GM12872 (cell line): ENCODE measurements at regions not wholly inside any gene's neighbourhood (a gene's known extent, or its start where the extent isn't known, plus 50 kb on each side); places are given as distances from the start of the nearest gene placed in this dataset.

Experiments used
- CTCF ChIP-seq: IDR thresholded peaks from 3 replicates; pipeline ENCODE4 v1.5.1; 2011; ENCODE audit warnings: low read depth, mild to moderate bottlenecking, low read length, moderate library complexity; ENCODE audit not compliant: insufficient read depth

DNA sequence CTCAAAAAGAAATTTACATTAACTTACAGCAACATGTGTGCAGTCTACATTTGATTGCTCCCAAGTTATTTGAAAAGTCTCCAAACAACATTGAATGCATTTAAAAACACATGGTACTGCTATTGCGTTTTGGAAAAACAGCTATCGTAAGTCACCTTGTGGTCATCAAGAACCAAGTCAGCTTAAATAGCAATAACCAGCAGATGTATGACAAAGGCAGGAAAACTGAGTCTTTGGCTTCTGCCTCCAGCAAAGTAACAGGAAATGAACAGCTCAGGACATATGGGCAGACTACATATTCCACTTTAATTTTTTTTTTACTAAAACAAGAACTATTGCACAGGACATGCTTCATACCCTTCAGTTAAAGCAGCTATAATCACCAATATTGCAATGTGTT is 580.6 kb upstream of the SPRY2 start:
- no peak for TF ChIP-seq CTCF

- no peak for TF ChIP-seq CTCF
Measured at GRCh38 chr13:80906860-80907259, 565.9 kb upstream of the SPRY2 start.

GRCh38 chr13:80904386-80904785 is 563.5 kb upstream of the SPRY2 start:
- TF ChIP-seq CTCF: no peak

DNA sequence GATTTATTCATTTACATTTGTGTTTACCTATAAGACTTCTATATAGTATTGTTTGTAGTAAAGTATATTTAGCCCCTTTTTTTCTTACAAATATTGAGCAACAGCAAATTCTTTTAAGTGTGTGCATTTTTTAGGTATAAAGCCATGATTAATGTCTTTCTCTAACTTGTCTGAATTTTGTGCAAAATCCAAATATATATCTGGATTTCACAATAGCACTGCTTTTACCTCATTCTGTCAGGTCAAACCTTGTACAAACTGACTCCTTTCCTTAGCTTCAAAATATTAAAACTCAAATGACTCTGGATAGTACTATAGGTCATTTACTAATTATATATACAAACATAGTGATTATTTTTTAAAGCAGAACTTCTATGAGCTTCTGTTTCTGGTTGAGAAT is 563.0 kb upstream of the SPRY2 start:
- no peak for TF ChIP-seq CTCF

DNA sequence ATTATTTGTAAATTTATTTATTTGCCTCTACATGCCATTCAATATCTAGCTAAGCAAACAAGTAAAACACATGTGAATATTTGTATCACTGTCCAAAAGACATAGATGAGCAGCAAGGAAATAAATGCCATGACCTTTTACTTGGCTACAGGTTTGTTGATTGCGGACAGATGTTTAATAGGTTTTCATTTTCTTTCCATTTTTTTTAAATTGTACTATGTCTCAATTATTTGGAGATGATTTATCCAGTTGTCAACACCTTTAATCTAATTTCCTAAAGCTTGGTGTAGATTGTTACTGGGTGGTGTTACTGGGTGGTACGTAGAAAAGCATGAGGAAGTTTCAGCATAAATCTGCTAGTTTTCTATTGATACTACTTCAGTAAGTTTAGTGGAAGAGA is 560.6 kb upstream of the SPRY2 start:
- no peak for TF ChIP-seq CTCF

DNA sequence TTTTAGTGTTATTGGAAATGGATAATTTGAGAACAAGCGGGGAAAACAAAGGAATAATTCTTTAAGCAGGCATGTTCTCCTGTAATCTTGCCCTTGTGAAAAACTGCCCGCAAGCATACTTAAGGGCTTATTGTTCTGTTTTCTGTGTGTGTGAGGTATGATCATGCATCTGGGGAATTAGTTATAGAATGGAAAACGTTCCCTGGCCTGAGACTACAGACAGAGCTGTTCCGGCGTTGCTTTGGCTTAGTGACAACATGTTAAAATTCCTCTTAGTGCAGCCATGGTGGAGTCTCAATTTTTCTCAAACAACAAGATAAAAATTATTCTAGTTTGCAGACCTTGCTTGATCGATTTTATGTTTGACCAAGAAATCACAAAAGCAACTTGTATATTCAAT is 560.2 kb upstream of the SPRY2 start:
- no peak for TF ChIP-seq CTCF

DNA sequence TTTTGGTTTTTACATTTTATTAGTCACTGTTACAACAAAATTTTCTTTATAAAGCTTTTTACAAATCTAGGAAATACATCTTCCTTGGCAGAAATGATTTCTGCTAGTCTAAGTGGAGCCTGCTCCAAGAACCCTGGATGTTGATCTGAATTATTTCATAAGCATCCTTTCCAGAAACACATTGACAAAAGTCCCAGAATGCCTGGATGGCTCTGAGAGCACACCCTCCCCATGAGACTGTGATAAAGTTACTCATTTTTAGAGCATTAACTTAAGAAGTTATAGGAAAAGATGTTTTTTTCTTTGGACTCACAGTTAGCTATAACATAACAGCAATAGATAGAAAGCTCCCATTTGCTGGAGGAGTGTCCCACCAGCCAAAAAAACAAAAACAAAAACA is 559.6 kb upstream of the SPRY2 start:
- no peak for TF ChIP-seq CTCF

DNA sequence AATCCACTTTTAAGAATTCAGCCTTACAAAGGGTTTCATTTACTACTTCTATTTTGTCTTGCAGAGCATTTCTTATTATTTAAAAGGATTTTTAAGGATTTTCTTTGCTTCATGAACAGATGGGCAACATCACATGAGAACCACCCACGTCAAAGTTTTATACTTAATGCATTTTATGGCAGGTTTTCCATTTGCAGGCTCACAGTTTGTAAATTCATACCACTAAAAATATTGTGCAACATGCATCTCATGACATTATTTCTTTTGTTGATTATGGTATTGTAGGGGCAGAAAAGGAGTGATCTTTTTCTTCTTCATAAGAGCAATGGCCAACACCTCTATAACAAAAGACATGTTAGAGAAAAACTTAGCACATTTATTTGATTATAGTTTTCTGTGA is 554.0 kb upstream of the SPRY2 start:
- no peak for TF ChIP-seq CTCF
